Loucy (cell line): ENCODE measurements at regions not wholly inside any gene's neighbourhood (a gene's known extent, or its start where the extent isn't known, plus 50 kb on each side); places are given as distances from the start of the nearest gene placed in this dataset.
"Not testable (repeated sequence)": the region's sequence is repeated elsewhere in the genome, so short reads cannot be mapped to it uniquely, and the experiment has no call there.

ENCODE experiments used
- CTCF ChIP-seq: fragments of 200-600 bp; sonication (generic); conservative IDR thresholded peaks from 2 replicates; pipeline ENCODE4 v1.5.1; 2014; ENCODE audit warnings: mild to moderate bottlenecking, antibody characterized with exemption, low read length
- EZH2phosphoT487 ChIP-seq: fragments of 200-600 bp; IDR thresholded peaks from 2 replicates; pipeline ENCODE4 v1.6.1; 2018; ENCODE audit warnings: antibody characterized with exemption, mild to moderate bottlenecking, moderate library complexity, borderline replicate concordance

- TF ChIP-seq CTCF, EZH2phosphoT487: not testable (repeated sequence)
Measured at GRCh38 chr5:100011160-100011559, 524.0 kb upstream of the FAM174A start.
